ENCODE measurements at regions not wholly inside any gene's neighbourhood (a gene's known extent, or its start where the extent isn't known, plus 50 kb on each side); places are given as distances from the start of the nearest gene placed in this dataset.

DNA sequence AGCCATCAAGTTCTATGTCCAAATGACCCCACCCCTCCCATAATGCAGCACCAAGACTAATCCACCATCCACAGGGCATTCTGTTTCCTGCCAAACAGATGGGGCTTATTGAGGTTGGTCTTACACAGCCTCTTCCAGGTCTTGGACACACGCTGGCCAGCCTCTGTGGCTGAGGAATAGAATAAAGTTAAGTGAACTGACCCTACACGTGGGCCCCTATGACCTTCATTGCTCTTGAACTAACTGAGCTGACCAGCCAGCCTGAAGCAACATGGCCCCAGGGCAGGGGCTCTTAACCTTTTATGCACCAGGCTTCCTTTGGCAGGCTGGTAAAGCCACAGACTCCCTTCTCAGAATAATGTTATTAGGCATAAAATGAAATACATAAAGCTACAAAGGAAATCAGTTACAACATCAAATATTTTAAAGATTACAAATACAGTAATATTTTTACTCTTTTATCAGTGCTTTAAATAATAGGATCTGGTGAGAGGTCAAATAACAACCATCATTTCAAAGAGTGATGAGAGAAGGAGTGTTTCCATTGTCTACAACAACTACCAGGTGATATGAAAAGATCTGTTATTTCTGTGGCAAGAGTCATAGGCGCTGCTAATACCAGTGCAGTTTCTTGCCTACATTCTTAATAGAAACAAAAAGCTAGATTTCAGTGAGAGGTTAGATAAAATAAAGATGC, 192.9 kb upstream of the NUDT4 start:
- Histone ChIP-seq H2BK20ac (ENCODE audit: low read length) (no peak overlapping the region), H3K79me2 (ENCODE audit: control insufficient read depth in 1 of 2, insufficient read depth in 2 of 2, low read length in 2 of 2) (no peaks in the 10 kb centered on the region), H3K9me3 (ENCODE audit: insufficient read depth in 2 of 2, low read depth in 1 of 2, low read length in 1 of 2) (no peaks in the 10 kb centered on the region), H3K27ac (ENCODE audit: low read depth, low read length) (no peak overlapping the region), H3K23ac (ENCODE audit: insufficient read length) (no peak overlapping the region), H2BK15ac (ENCODE audit: low read length) (no peak overlapping the region), H4K20me1 (replicated peaks in 1 of 2; ENCODE audit: control insufficient read depth in 1 of 2, insufficient read depth in 2 of 2, low read length in 2 of 2) (no peaks in the 10 kb centered on the region), H3K4me3 (ENCODE audit: extremely low read depth in 1 of 4, insufficient read depth in 2 of 4, low read depth in 3 of 4, low read length in 4 of 4) (no peak overlapping the region), H3K4ac (replicated peaks; ENCODE audit: insufficient read length, low read depth, low read length) (no peak overlapping the region), H3K18ac (ENCODE audit: extremely low read depth, low read length) (no peak overlapping the region), H3K14ac (ENCODE audit: insufficient read length) (no peak overlapping the region), H3K4me2 (ENCODE audit: insufficient read depth in 1 of 2, low read depth in 2 of 2, low read length in 2 of 2) (no peak overlapping the region), H3K27me3 (replicated peaks in 1 of 4; ENCODE audit: control insufficient read depth in 3 of 4, extremely low read depth in 1 of 4, insufficient read depth in 3 of 4, low read length in 3 of 4) (no peaks in the 10 kb centered on the region), H2BK120ac (replicated peaks; ENCODE audit: low read depth, low read length) (no peak overlapping the region), H3K4me1 (replicated peaks in 1 of 4; ENCODE audit: control insufficient read depth in 3 of 4, insufficient read depth in 4 of 4, low read length in 3 of 4) (no peaks in the 10 kb centered on the region), H2AK5ac (ENCODE audit: low read depth, low read length) (no peak overlapping the region), H3K79me1 (ENCODE audit: low read depth, low read length) (no peaks in the 10 kb centered on the region), H2AFZ (ENCODE audit: low read length) (no peak overlapping the region), H3K23me2 (ENCODE audit: low read depth, low read length) (peaks cover 1% of the 10 kb centered on the region; the same call in 1 of the 2 replicates), H2BK12ac (ENCODE audit: low read depth, low read length) (no peak overlapping the region), H3K56ac (replicated peaks; ENCODE audit: insufficient read length, low read depth, low read length) (no peak overlapping the region), H3K9ac (replicated peaks in 1 of 4; ENCODE audit: extremely low read depth in 1 of 4, low read depth in 3 of 4, low read length in 3 of 4) (no peak overlapping the region), H3K36me3 (ENCODE audit: control insufficient read depth in 2 of 4, insufficient read depth in 4 of 4, low read length in 3 of 4) (no peaks in the 10 kb centered on the region), H2BK5ac (ENCODE audit: low read depth, low read length) (no peak overlapping the region), H4K91ac (replicated peaks; ENCODE audit: insufficient read length, low read length) (no peak overlapping the region), H4K8ac (ENCODE audit: extremely low read depth, insufficient read depth, low read length) (no peak overlapping the region), H4K5ac (ENCODE audit: insufficient read length, low read depth, low read length) (no peak overlapping the region)
- FAIRE-seq (no peak), DNase-seq (ENCODE audit: low read depth in 1 of 2, low spot score in 2 of 2) (no peak)
- 85% methylated on average over 3 of the region's 3 CpGs; no CpG with 5 or more reads in 1 of the 2 experiments for WGBS, 2 experiments (ENCODE audit: extremely low coverage in 1 of 2, insufficient coverage in 1 of 2, insufficient read length in 1 of 2, insufficient replicate concordance in 2 of 2, low coverage in 1 of 2, low lambda C conversion rate in 2 of 2, missing lambda C conversion rate in 1 of 2)
- CTCF ChIA-PET (ENCODE audit: partially characterized antibody): interaction anchor here (1.5 kb wide), 1 partner anchor 212 kb away, joined by 4 read pairs; no protein-coding TSS in a partner anchor
- POLR2A ChIA-PET (ENCODE audit: partially characterized antibody): no interaction called here
- TF ChIP-seq MAX (IDR thresholded peaks at IDR 0.05): no peak
- TF ChIP-seq RFX5 (IDR thresholded peaks at IDR 0.05; ENCODE audit: borderline replicate concordance, low read depth, low read length): no peak
- no peak for TF ChIP-seq CEBPB (IDR thresholded peaks at IDR 0.05; ENCODE audit: low read depth, low read length)
- TF ChIP-seq EP300 (IDR thresholded peaks at IDR 0.05; ENCODE audit: borderline replicate concordance in 1 of 2, low read depth in 2 of 2, low read length in 2 of 2): no peak
- TF ChIP-seq SIX5 (IDR thresholded peaks at IDR 0.05; ENCODE audit: low read depth, low read length): no peak
- no peak for TF ChIP-seq TEAD4 (IDR thresholded peaks at IDR 0.05; ENCODE audit: low read depth, low read length)
- no peak for TF ChIP-seq SP1 (IDR thresholded peaks at IDR 0.05; ENCODE audit: low read depth, low read length)
- no peak for TF ChIP-seq BACH1 (IDR thresholded peaks at IDR 0.05; ENCODE audit: low read length)
- no peak for TF ChIP-seq RAD21 (IDR thresholded peaks at IDR 0.05 in 1 of 2, conservative IDR thresholded peaks at IDR 0.05 in 1 of 2; ENCODE audit: low read depth in 2 of 2, low read length in 2 of 2)
- no peak for TF ChIP-seq NANOG (IDR thresholded peaks at IDR 0.05; ENCODE audit: insufficient read depth, low read depth, low read length, poor library complexity, severe bottlenecking)
- TF ChIP-seq EGR1 (IDR thresholded peaks at IDR 0.05; ENCODE audit: borderline replicate concordance, low read depth, low read length): no peak

All from H1 (cell line).